HG02981 (cell line): ENCODE measurements at regions not wholly inside any gene's neighbourhood (a gene's known extent, or its start where the extent isn't known, plus 50 kb on each side); places are given as distances from the start of the nearest gene placed in this dataset.
"Not testable (repeated sequence)": the region's sequence is repeated elsewhere in the genome, so short reads cannot be mapped to it uniquely, and the experiment has no call there.

Experiments used
- ATAC-seq: cut with Tn5 transposase; IDR thresholded peaks from one replicate; pipeline ENCODE4 v1.9.1; 2021; ENCODE audit warnings: mild to moderate bottlenecking, moderate library complexity; ENCODE audit not compliant: unreplicated experiment

DNA sequence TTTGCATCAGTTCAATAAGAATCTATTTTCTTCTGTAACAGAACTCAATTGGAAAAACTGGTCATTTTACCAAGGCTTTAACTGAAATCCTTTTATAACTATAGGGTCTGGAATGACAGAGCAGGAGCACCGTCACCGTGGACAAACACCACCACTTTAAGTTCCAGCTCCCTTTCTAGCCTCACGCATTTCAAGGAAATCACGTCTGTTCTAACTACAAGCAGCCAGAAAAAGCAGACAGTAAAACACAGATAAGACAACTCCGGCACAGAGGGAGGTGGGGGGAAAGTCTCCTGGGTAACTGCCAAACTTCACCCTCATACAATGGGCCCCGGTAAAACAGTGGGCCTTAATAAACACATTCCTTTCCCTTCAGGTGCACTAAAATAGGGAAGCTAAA, 952.6 kb downstream of the STIM2 start:
- not testable (repeated sequence) for ATAC-seq

DNA sequence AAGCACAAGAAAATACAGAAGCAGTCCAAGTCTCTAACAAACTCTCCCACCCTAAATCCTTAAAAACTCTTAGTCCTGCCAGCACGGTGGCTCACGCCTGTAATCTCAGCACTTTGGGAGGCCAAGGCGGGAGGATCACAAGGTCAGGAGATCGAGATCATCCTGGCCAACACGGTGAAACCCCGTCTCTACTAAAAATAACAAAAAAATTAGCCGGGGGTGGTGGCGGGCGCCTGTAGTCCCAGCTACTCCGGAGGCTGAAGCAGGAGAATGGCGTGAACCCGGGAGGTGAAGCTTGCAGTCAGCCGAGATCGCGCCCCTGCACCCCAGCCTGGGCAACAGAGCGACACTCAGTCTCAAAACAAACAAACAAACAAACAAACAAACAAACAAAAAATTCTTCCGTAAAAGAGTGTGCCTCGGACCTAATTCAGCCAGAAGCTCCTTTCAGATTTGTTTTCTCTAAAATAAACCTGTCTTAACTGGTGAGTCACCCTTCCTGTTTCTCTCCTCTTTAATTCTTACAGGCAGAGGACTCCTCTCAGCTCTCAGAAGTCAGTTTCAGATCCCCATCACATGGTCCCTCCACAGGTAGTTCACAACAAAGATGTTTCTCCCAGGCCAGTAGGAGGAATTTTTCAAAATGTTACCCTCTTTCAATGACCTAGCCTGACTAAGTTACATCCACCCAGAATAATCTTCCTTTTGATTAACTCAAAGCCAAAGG, 953.2 kb downstream of the STIM2 start:
- ATAC-seq: peak; percentile 87

DNA sequence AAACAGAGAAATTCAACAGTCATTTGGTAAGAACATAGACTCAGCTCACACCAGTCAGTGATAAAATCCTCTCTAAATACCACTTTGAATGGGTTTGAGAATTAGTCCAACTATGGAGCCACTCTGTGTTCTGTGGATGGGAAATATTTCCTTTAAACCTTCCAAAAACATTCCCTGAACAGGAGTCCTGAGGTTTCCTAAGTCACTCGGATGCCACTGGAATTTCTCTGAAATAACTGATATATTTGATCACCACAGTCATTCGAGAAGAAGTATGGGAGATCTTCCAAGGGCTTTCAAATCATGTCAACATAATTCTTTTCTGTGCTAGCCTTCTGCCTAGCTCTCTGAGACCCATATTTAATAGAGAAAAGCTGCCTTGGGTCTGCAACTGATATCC, 958.6 kb downstream of the STIM2 start:
- ATAC-seq: no peak

DNA sequence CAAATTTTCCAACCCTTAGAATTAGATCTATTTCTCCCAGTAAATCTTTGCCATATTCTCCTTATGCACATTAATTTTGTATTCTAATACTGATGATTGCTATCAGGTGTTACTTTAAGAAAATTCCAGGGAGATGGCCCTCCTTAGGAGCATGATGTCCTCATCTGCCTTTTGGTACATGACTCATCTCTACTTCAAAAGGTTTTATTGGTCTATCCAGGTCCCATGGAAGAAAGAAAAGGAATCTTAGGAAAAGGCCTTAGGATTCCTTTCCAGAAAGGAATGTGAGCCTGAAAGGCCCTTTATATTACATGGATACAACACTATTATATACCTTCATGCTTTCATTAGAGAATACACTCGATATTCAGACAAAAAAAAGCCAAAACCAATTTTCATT, 968.2 kb downstream of the STIM2 start:
- ATAC-seq: no peak

DNA sequence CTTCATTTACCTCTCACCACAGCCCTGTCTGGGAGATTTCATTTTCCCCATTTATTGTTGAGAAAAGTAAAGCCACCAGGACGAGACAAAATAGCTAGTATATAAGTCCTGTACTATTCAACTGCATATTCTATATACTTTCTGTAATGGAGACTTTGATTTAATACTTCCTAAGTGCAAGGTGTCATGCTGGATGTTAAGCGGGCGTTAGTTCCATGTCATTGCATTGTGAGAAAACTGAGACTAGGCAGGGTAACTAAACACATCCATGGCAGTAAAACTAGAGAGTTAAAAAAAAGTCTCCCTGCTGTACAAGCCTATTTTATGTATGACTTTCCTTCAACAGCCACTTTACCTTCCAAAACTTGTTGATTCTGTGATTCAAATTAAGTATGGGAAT, 969.6 kb downstream of the STIM2 start:
- ATAC-seq: no peak

DNA sequence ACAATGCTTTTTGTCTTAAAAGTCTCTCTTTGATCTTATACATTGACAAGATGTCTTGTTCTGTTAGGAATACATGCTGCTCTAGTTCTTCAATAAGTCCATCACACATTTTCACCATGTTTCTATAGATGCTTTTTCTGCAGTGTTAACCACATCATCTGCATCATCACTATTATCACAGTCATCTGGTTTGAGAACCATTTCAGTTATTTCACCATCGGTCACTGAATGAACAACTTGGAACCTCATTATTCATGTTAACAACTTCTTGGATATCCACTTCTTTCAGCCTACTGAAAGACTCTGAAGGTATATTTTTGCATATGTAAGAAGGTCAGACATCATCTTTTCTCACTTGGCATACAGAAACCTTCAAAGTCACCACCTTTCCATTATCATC, 975.2 kb downstream of the STIM2 start:
- no peak for ATAC-seq

DNA sequence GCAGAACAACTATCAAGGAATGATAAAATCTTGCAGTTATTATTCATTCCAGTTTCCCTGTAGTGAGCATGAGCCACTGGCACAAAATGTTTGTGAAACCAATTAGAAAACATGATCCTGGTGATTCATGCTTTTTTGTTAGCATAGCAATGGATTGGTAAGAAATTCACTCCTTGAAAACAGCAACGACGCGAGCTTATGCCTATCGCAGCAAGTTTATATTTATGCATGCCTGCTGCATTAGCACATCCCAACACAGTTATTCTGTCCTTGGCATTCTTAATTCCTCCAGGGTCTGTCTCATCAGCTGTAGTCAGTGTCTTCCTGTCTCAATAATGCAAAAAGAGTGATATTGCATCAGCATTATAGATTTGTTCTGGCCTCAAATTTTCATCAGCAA, 975.9 kb downstream of the STIM2 start:
- ATAC-seq: no peak

DNA sequence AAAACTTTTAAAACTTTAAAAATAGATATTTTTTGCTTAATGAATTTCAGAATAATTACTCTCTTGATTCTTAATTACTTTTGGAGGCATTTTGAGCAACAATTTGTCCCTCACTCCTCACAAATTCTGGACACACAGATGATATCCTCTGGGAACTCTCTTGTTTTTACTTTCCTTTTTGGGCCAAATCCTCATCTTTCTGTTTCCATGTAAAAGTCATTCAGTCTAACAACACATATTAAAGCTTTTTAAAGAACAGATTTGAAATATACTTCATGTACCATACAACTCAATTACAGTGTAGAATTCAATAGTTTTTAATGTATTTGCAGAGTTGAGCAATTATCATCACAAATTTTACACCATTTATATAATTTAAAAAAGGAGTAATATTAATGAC, 983.1 kb downstream of the STIM2 start:
- ATAC-seq: no peak

DNA sequence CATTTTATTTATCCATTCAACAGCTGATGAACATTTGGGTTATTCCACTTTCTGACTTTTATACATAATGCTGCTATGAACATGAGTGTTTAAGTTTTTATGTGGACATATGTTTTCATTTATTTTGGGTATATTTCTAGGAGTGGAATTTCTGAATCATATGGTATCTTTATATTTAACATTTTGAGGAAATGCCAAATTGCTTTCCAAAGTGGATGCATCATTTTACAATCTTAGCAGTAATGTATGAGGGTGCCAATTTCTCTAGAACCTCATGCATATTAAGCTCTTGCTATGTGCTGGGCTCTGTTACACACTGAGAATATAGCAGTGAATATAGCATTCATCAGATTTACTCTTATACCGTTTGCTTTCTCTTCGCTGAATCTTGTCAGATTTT, 983.7 kb downstream of the STIM2 start:
- ATAC-seq: no peak

DNA sequence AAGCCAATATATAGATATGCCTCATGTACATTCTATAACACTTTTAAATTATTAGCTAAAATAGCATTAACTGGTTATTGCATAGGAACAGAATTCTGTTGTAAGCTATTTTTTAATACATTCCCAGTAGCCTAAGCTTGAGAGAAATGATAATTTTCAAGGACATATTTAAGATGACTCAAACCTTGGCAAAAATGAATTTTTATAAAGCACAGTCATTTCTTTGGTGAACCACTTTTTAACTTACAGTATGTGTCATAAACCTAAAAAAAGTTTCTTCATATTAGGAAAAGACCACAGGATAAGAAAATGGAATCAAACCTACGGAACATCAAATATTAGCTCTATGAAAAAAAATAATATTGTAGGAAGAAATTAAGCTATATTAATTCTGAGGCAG, 986.3 kb downstream of the STIM2 start:
- ATAC-seq: no peak

DNA sequence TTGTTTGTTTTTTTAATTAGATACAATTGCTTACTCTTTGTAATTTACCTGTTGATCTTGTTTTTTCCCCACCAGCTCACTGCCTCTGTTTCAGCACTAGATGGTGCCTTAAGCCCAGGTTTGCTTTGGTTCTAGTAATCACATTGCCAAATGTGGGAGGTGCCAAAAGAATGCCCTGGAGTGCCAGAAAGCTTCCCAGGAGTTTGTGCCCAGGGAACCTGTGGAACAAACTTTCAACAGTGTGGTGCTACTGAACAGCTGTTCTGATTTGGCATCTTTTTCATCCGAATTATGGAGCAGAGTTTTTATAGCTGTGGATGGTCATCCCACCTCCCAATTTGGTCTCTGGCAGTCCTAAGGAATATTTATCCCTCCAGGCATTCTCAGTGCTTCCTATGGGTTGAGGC, 1000.7 kb downstream of the STIM2 start:
- peak; percentile 39 for ATAC-seq

DNA sequence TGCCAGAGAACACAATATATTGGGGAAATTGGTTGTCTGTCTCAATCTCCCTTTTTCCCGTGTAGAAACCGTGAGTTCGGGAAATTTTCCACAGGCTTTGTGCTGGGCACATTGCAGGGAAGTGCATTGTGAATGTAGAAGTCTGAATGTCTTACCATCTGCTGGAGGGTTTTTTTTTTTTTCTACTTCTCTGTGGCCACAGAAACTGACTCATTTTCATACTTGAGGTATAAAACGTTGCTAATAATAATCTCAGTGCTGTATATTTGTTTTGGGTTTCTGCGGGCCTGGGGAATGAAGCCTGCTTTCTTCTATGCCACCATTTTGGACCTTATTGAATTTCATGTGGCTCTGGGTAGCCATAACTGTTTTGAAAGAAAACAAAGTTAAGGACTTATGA, 1001.2 kb downstream of the STIM2 start:
- ATAC-seq: peak; percentile 87

DNA sequence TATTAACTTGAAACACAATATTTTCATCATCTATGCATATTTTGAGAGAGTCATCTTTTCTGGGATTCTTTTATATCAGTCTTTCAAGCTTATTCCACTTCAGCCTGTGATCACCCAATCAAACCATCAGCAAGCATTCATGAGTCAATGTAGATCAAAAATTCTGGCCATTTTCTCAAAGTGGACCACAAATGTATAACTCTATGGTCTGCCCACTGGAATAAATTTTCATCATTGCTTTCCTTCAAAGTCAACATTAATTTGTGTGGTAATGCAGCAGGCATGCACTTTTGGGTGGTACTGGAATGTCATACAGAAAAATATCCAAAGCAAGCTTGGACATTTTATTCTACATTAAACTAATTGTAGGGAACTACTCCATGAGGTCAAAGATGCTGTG, 1013.0 kb downstream of the STIM2 start:
- no peak for ATAC-seq

DNA sequence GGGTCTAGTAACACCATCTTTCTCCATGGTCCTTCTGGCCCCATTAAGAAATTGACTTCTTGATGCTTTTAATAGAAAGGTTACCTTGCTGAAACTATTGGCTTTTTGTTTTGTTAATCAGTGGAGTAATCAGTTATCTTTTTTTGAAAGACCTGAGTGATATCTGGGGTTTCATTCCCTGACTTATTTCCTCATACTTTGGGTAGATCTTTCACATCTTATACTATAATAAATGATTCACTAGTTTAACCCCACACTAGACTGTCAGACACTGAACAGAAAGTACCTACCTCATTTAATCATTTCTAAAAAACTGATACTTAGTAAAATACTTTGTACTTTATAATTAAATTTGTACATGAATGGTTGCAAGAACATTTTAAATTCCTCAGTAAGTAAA, 1021.1 kb downstream of the STIM2 start:
- ATAC-seq: peak; percentile 89

DNA sequence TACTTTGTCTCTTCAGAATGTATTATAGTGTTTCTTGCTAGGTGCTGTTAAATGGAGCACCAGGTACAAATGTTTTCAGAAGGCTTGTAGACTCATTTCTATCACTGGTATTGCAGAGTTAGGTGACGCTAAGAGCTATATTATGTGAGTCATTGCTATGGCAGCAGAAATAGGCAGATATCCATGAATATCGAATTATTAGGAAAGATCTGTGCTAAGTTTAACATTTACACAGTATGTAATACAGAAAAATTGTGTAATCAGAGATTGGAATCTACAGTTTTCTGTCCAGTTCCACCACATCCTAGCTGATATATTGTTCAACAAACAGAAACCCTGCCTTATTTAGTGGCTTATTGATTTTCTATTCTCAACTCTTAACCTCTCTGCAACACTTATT, 1025.5 kb downstream of the STIM2 start:
- ATAC-seq: no peak

DNA sequence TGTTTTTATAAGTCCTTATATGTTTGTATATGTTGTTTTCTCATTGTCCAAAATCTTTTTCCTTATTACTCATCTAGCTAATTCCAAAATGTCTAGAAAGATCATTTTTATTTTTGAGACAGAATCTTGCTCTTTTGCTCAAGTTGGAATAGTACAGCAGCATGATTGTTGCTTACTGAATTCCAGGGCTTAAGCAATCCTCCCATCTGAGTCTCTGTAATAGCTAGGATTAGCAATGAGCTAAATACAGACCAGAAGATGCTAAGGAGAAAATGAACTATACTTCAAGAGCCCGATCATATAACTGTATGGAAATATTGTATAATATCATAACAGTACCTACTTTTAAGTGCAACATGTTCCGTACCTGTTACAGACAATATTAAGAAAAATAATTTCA, 1027.0 kb downstream of the STIM2 start:
- ATAC-seq: no peak

DNA sequence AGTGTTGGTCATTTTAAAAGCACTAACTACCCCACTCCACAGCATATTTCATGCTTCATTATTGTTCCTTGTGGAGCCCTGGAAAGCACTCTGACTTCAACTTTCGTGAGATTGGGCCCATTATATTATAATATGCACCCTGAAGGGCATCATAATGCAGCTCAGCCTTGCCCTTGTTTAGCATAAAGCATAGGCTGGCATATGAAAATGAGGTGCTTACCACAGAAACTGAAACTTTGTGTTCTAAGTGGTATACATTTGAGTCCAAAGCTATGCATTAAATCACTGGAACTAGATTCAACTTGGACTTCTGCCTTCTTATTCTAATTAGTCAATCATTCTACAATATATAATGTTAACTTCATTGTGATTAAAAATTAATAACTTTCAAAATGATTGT, 1027.9 kb downstream of the STIM2 start:
- ATAC-seq: no peak

DNA sequence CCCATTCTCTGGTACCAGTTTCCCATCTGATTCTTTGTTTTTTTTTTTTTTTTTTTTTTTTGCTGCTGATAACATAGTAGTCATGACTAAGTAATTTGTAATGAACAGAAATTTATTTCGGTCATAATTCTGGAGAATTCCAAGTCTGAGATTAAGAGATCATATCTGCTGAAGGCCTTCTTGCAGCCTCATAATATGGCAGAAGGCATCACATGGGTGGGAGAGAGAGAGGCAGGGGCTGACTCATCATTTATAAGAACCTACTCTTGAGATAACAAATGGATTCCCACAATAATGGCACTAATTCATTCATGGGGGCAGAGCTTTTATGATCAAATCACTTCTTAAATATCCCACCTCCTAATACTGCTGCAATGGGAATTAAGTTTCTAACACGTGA, 1034.3 kb downstream of the STIM2 start:
- ATAC-seq: no peak

DNA sequence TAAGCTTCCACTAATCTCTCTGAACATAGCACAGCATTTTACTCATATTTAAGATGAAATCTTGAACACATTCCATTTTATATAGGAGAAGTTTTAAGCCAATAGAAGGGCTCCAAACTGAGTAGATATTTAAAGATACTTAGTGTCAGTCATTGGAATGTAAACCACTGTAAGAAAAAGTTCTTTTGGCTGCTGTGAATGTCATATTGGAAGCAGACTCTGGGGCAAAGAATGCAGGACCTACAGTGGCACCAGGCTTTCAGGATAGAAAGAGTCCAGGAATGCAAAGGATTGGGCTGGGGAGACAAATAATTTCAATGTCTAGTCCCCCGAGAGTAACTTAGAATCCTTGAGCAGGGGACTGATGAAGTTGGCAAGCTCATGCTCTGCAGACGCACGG, 1047.7 kb downstream of the STIM2 start:
- no peak for ATAC-seq

DNA sequence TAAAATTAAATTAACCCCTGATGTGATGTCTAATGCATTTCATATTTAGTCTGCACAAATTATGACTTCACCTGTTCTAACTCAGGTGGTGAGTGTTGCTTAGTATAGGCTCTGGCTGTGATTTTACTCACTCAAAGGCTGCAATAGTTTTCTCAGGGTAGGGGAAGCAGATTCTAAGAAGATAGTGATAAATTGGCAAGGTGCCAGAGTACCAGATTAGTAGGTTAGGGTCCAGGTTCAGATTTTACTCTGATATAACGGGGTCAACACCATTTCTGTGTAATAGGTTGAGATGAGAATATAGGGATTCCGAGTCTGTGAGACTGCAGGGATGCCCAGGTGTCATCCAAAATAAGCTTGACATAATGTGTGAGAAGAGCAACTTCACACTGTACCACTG, 1049.6 kb downstream of the STIM2 start:
- ATAC-seq: no peak

DNA sequence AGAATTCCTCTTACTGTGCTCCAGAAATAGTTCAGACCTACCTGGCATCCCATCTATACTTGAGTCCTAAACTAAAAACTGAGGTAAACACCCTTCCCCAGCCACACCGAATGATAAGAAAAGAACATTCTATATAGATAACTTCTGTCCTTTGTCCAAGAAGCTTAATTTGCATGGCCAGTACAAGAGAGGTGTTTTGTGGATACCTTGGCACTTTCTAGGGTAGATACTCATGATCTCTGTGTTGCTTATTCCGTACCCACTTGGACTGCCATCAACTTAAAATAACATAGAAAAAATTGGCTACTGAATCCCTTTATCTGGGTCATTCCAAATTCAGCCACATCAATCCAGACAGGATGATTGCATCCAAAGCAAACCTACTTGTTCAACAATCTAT, 1050.4 kb downstream of the STIM2 start:
- no peak for ATAC-seq

DNA sequence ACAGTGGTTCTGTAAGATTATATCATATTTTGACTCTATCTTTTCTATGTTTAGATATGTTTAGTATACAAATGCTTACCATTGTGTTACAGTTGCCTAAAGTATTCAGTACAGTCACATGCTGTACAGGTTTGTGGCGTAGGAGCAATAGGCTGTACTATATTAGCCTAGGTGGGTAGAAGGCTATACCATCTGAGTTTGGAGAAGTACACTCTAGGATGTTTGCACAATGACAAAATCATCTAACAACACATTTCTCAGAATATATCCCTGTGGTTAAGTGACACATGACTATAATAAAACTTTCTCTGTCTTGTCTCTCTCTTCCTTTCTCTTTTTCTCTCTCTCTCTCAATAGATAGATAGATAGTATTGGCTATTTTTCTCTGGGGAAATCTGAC, 1053.1 kb downstream of the STIM2 start:
- no peak for ATAC-seq

DNA sequence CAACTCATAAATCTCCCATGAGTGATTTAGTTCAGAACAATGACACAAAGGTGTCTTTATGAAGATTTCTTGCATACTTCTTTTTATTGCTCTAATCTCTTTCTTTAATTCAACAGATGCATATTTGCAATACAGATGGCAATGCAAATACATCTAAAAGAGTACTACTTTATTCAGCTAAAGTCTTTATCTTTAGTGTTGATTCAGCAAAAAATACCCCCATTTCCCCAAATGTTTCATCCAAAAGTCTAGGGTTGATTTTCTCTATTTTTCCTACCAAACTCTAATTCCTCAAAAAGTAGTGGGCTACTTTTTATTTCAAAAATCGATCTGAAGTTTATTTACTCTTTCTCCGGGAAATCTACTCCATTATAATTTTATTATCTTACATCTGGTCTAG, 1055.2 kb downstream of the STIM2 start:
- ATAC-seq: no peak
